Aorta (tissue), 5 donors: ENCODE measurements at regions not wholly inside any gene's neighbourhood (a gene's known extent, or its start where the extent isn't known, plus 50 kb on each side); places are given as distances from the start of the nearest gene placed in this dataset.

Experiments
- ATAC-seq: fragments of 200-7000 bp; cut with Tn5 transposase; one replicate; pipeline ENCODE4 v1.9.1; 2022; ENCODE audit warnings: moderate library complexity; ENCODE audit not compliant: low FRiP score
- DNase-seq, 2 donors: peaks; one replicate each; pipeline ENCODE4 v3.0.0-alpha.2; 2020
- H3K27ac ChIP-seq, 2 donors: one replicate each; pipeline ENCODE4 v1.5.1; 2013; ENCODE audit warnings: low read length in 2 of 2, mild to moderate bottlenecking in 2 of 2, moderate library complexity in 2 of 2, control low read depth in 1 of 2, inconsistent platforms in 1 of 2, low read depth in 1 of 2
- H3K27me3 ChIP-seq, 2 donors: one replicate each; pipeline ENCODE4 v1.6.1; 2013; ENCODE audit warnings: control low read depth in 1 of 2, low read length in 1 of 2, mild to moderate bottlenecking in 1 of 2, moderate library complexity in 1 of 2; ENCODE audit not compliant: insufficient read depth in 2 of 2, control insufficient read depth in 1 of 2
- H3K36me3 ChIP-seq, 2 donors: one replicate each; pipeline ENCODE4 v1.6.1; 2013; ENCODE audit warnings: control low read depth in 1 of 2, low read length in 1 of 2, mild to moderate bottlenecking in 1 of 2; ENCODE audit not compliant: insufficient read depth in 2 of 2, control insufficient read depth in 1 of 2
- H3K4me1 ChIP-seq, 2 donors: one replicate each; pipeline ENCODE4 v1.6.1; 2013; ENCODE audit warnings: low read length in 2 of 2, control low read depth in 1 of 2, mild to moderate bottlenecking in 1 of 2, moderate library complexity in 1 of 2; ENCODE audit not compliant: insufficient read depth in 2 of 2, control insufficient read depth in 1 of 2
- H3K4me3 ChIP-seq, 2 donors: one replicate each; pipeline ENCODE4 v1.5.1; 2013; ENCODE audit warnings: low read length in 2 of 2, control low read depth in 1 of 2, mild to moderate bottlenecking in 1 of 2
- H3K9me3 ChIP-seq: one replicate; pipeline ENCODE4 v1.6.1; 2013; ENCODE audit warnings: mild to moderate bottlenecking, low read length; ENCODE audit not compliant: control insufficient read depth
- WGBS, 2 donors: extraction: QIAGEN DNeasy Blood & Tissue Kit; methylation state at CpG; one replicate each; pipeline ENCODE4 v1.1.7; 2013; 5-methylcytosine and 5-hydroxymethylcytosine counted together
- intact Hi-C, 2 donors: fragments of 100-400 bp; cut with DNase I; formaldehyde crosslinking; loops; one replicate each; pipeline versions ENCODE4 v1.14.2 to v1.15.0; 2022
- donor health status: healthy with polysubstance abuse.
- donor health status: Bipolar disorder and iron deficiency.
- donor health status: DM: no; HTN: no; CAD: no.
- donor health status: DM: no; HTN: no; CAD: no.
- donor health status: DM: yes; HTN: yes; CAD: no.

GRCh38 chr9:99471033-99471432, 249.0 kb downstream of the SEC61B start:
- H3K36me3 ChIP-seq = no peaks in the 10 kb centered on the region
- no peak overlapping the region for H3K4me3 ChIP-seq
- no peaks in the 10 kb centered on the region for H3K27me3 ChIP-seq
- ATAC-seq = no peak
- no peak for DNase-seq
- no peak overlapping the region for H3K27ac ChIP-seq
- H3K4me1 ChIP-seq = peaks cover 0 to 5% of the 10 kb centered on the region in 2 donors
- H3K9me3 ChIP-seq = peaks cover 2% of the 10 kb centered on the region
- intact Hi-C loops = no loop called here
- WGBS, 2 donors = 94 to 100% methylated on average over 2 of the region's 2 CpGs

- DNase-seq = no peak
- intact Hi-C loops = no loop called here
Measured at GRCh38 chr9:99472240-99472915, 250.3 kb downstream of the SEC61B start.

DNA sequence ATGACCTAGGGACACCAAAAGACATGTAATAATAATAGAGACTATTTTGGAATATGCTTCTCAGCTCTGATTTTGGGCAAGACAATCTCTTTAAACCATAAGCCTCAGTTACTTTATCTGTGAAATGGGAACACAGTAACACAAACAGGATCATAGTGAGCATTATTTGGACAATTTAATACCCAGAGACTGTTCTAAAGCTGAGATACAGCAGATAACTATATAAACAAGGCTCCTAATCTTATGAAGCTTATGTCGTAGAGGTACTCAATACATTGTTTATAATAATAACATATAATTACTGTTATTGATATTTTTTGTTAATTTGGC, 250.8 kb downstream of the SEC61B start:
- Histone ChIP-seq H3K4me3 (no peak overlapping the region), H3K9me3 (peaks cover 2% of the 10 kb centered on the region), H3K27me3 (no peaks in the 10 kb centered on the region), H3K27ac (no peak overlapping the region), H3K36me3 (no peaks in the 10 kb centered on the region), H3K4me1 (no peaks in the 10 kb centered on the region)
- 96 to 99% methylated on average over 1 of the region's 1 CpG for WGBS, 2 donors
- DNase-seq (no peak), ATAC-seq (no peak)
- intact Hi-C loops = no loop called here

More at GRCh38 chr9:99472240-99472915, 250.3 kb downstream of the SEC61B start:
- Histone ChIP-seq H3K36me3 (no peaks in the 10 kb centered on the region), H3K4me3 (no peak overlapping the region), H3K4me1 (no peaks in the 10 kb centered on the region), H3K27me3 (no peaks in the 10 kb centered on the region), H3K9me3 (peaks cover 2% of the 10 kb centered on the region), H3K27ac (no peak overlapping the region)
- 69 to 80% methylated on average over 6 of the region's 6 CpGs for WGBS, 2 donors
- no peak for ATAC-seq

GRCh38 chr9:99474186-99474585, 252.1 kb downstream of the SEC61B start:
- DNase-seq (no peak), ATAC-seq (no peak)
- intact Hi-C loops = no loop called here
- Histone ChIP-seq H3K4me3 (no peak overlapping the region), H3K27me3 (no peaks in the 10 kb centered on the region), H3K4me1 (no peaks in the 10 kb centered on the region), H3K36me3 (no peaks in the 10 kb centered on the region), H3K9me3 (no peaks in the 10 kb centered on the region), H3K27ac (no peak overlapping the region)

GRCh38 chr9:99475401-99476065, 253.5 kb downstream of the SEC61B start:
- H3K9me3 ChIP-seq = no peaks in the 10 kb centered on the region
- 87% methylated on average over 3 of the region's 3 CpGs for WGBS, 2 donors
- no peaks in the 10 kb centered on the region for H3K4me1 ChIP-seq
- ATAC-seq = no peak
- no peak overlapping the region for H3K27ac ChIP-seq
- DNase-seq = no peak
- no peaks in the 10 kb centered on the region for H3K27me3 ChIP-seq
- no peak overlapping the region for H3K4me3 ChIP-seq
- H3K36me3 ChIP-seq = no peaks in the 10 kb centered on the region
- intact Hi-C loops = no loop called here

GRCh38 chr9:99478469-99479027, 256.5 kb downstream of the SEC61B start:
- no peak for DNase-seq
- WGBS, 2 donors = 17 to 25% methylated on average over 10 of the region's 10 CpGs
- intact Hi-C loops = no loop called here
- Histone ChIP-seq H3K36me3 (no peaks in the 10 kb centered on the region), H3K9me3 (no peaks in the 10 kb centered on the region), H3K27me3 (no peaks in the 10 kb centered on the region), H3K4me3 (no peak overlapping the region), H3K4me1 (no peaks in the 10 kb centered on the region), H3K27ac (no peak overlapping the region)
- ATAC-seq = no peak

GRCh38 chr9:99479929-99480328, 257.8 kb downstream of the SEC61B start:
- H3K9me3 ChIP-seq = peaks cover 1% of the 10 kb centered on the region
- intact Hi-C loops = no loop called here
- H3K27ac ChIP-seq = no peak overlapping the region
- whole genome bisulfite sequencing, 2 donors = 93% methylated on average over 3 of the region's 3 CpGs
- no peaks in the 10 kb centered on the region for H3K4me1 ChIP-seq
- ATAC-seq (no peak), DNase-seq (no peak)
- H3K27me3 ChIP-seq = no peaks in the 10 kb centered on the region
- H3K4me3 ChIP-seq = no peak overlapping the region
- H3K36me3 ChIP-seq = no peaks in the 10 kb centered on the region

- intact Hi-C loops = no loop called here
- DNase-seq (no peak), ATAC-seq (no peak)
- no peaks in the 10 kb centered on the region for H3K4me1 ChIP-seq
- H3K27ac ChIP-seq = no peak overlapping the region
- no peaks in the 10 kb centered on the region for H3K36me3 ChIP-seq
- WGBS, 2 donors = 57 to 65% methylated on average over 2 of the region's 2 CpGs
- no peak overlapping the region for H3K4me3 ChIP-seq
- peaks cover 3% of the 10 kb centered on the region for H3K9me3 ChIP-seq
- H3K27me3 ChIP-seq = no peaks in the 10 kb centered on the region
Measured at GRCh38 chr9:99485459-99485858, 263.4 kb downstream of the SEC61B start.

- Histone ChIP-seq H3K4me1 (no peaks in the 10 kb centered on the region), H3K4me3 (no peak overlapping the region), H3K27me3 (no peaks in the 10 kb centered on the region), H3K9me3 (peaks cover 3% of the 10 kb centered on the region), H3K27ac (no peak overlapping the region), H3K36me3 (no peaks in the 10 kb centered on the region)
- intact Hi-C loops = no loop called here
- no peak for ATAC-seq
- DNase-seq = no peak
Measured at GRCh38 chr9:99486684-99487083, 264.6 kb downstream of the SEC61B start.
